ENCODE measurements at regions not wholly inside any gene's neighbourhood (a gene's known extent, or its start where the extent isn't known, plus 50 kb on each side); places are given as distances from the start of the nearest gene placed in this dataset.

DNA sequence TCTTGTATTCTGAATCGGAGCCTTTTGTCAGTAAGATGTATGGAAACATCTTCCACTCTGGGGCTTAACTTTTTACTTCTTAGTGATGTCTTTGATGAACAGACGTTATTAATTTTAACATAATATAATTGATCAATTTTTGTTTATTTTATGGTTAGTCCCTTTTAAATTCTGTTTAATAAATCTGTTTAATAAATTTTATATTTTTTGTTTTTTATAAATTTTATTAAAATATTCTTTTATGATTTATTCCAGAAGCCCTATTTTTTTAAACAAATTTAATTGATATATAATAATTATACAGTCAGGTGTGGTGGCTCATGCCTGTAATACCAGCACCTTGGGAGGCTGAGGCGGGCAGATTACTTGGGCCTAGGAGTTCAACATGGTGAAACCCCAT, 235.1 kb downstream of the AEBP2 start:
- TF ChIP-seq TARDBP (IDR thresholded peaks at IDR 0.05) (no peak), BHLHE40 (IDR thresholded peaks at IDR 0.05; ENCODE audit: borderline replicate concordance) (no peak)

Data from HEK293T (cell line).